ENCODE measurements at regions not wholly inside any gene's neighbourhood (a gene's known extent, or its start where the extent isn't known, plus 50 kb on each side); places are given as distances from the start of the nearest gene placed in this dataset.
"Not testable (repeated sequence)": the region's sequence is repeated elsewhere in the genome, so short reads cannot be mapped to it uniquely, and the experiment has no call there.

GRCh38 chr6:144909753-144910285 lies 624.7 kb downstream of the UTRN start:
- Histone ChIP-seq H3K4me1 (ENCODE audit: control insufficient read depth, insufficient read depth, low read length) (no peaks in the 10 kb centered on the region), H3K9me3 (ENCODE audit: control insufficient read depth, low read length) (no peaks in the 10 kb centered on the region), H3K36me3 (ENCODE audit: control insufficient read depth, insufficient read depth, low read length) (no peaks in the 10 kb centered on the region), H3K4me3 (ENCODE audit: low read length) (no peak overlapping the region), H3K27me3 (ENCODE audit: control insufficient read depth, insufficient read depth, low read length) (no peaks in the 10 kb centered on the region), H3K9ac (ENCODE audit: low read length) (no peak overlapping the region)

- Histone ChIP-seq H3K36me3 (ENCODE audit: control insufficient read depth, insufficient read depth, low read length) (no peaks in the 10 kb centered on the region), H3K9ac (ENCODE audit: low read length) (no peak overlapping the region), H3K27me3 (ENCODE audit: control insufficient read depth, insufficient read depth, low read length) (no peaks in the 10 kb centered on the region), H3K4me1 (ENCODE audit: control insufficient read depth, insufficient read depth, low read length) (no peaks in the 10 kb centered on the region), H3K4me3 (ENCODE audit: low read length) (no peak overlapping the region), H3K9me3 (ENCODE audit: control insufficient read depth, low read length) (no peaks in the 10 kb centered on the region)
These were observed 626.2 kb downstream of the UTRN start for GRCh38 chr6:144911322-144911721.

GRCh38 chr6:144912474-144912873 lies 627.3 kb downstream of the UTRN start:
- no peak overlapping the region for H3K4me3 ChIP-seq (ENCODE audit: low read length)
- no peaks in the 10 kb centered on the region for H3K4me1 ChIP-seq (ENCODE audit: control insufficient read depth, insufficient read depth, low read length)
- H3K36me3 ChIP-seq (ENCODE audit: control insufficient read depth, insufficient read depth, low read length) = no peaks in the 10 kb centered on the region
- no peaks in the 10 kb centered on the region for H3K9me3 ChIP-seq (ENCODE audit: control insufficient read depth, low read length)
- no peak overlapping the region for H3K9ac ChIP-seq (ENCODE audit: low read length)
- no peaks in the 10 kb centered on the region for H3K27me3 ChIP-seq (ENCODE audit: control insufficient read depth, insufficient read depth, low read length)

- Histone ChIP-seq H3K27me3 (ENCODE audit: control insufficient read depth, insufficient read depth, low read length) (no peaks in the 10 kb centered on the region), H3K4me3 (ENCODE audit: low read length) (no peak overlapping the region), H3K4me1 (ENCODE audit: control insufficient read depth, insufficient read depth, low read length) (peaks cover 4% of the 10 kb centered on the region), H3K36me3 (ENCODE audit: control insufficient read depth, insufficient read depth, low read length) (no peaks in the 10 kb centered on the region), H3K9ac (ENCODE audit: low read length) (no peak overlapping the region), H3K9me3 (ENCODE audit: control insufficient read depth, low read length) (no peaks in the 10 kb centered on the region)
These were observed 632.9 kb downstream of the UTRN start for GRCh38 chr6:144918073-144918472.

GRCh38 chr6:144919560-144919959 lies 634.4 kb downstream of the UTRN start:
- H3K27me3 ChIP-seq (ENCODE audit: control insufficient read depth, insufficient read depth, low read length) = no peaks in the 10 kb centered on the region

GRCh38 chr6:144920391-144920961 lies 635.3 kb downstream of the UTRN start:
- Histone ChIP-seq H3K36me3 (ENCODE audit: control insufficient read depth, insufficient read depth, low read length) (no peaks in the 10 kb centered on the region), H3K4me1 (ENCODE audit: control insufficient read depth, insufficient read depth, low read length) (peaks cover 4% of the 10 kb centered on the region)

More at GRCh38 chr6:144919560-144919959, 634.4 kb downstream of the UTRN start:
- Histone ChIP-seq H3K4me1 (ENCODE audit: control insufficient read depth, insufficient read depth, low read length) (peaks cover 4% of the 10 kb centered on the region), H3K4me3 (ENCODE audit: low read length) (no peak overlapping the region), H3K9ac (ENCODE audit: low read length) (no peak overlapping the region), H3K9me3 (ENCODE audit: control insufficient read depth, low read length) (no peaks in the 10 kb centered on the region), H3K36me3 (ENCODE audit: control insufficient read depth, insufficient read depth, low read length) (no peaks in the 10 kb centered on the region)

GRCh38 chr6:144921206-144921975 lies 636.3 kb downstream of the UTRN start:
- no peak overlapping the region for H3K4me3 ChIP-seq (ENCODE audit: low read length)
- H3K9me3 ChIP-seq (ENCODE audit: control insufficient read depth, low read length) = no peaks in the 10 kb centered on the region
- no peak overlapping the region for H3K9ac ChIP-seq (ENCODE audit: low read length)
- no peaks in the 10 kb centered on the region for H3K27me3 ChIP-seq (ENCODE audit: control insufficient read depth, insufficient read depth, low read length)
- H3K4me1 ChIP-seq (ENCODE audit: control insufficient read depth, insufficient read depth, low read length) = peaks cover 4% of the 10 kb centered on the region
- H3K36me3 ChIP-seq (ENCODE audit: control insufficient read depth, insufficient read depth, low read length) = no peaks in the 10 kb centered on the region

More at GRCh38 chr6:144920391-144920961, 635.3 kb downstream of the UTRN start:
- Histone ChIP-seq H3K27me3 (ENCODE audit: control insufficient read depth, insufficient read depth, low read length) (no peaks in the 10 kb centered on the region), H3K9ac (ENCODE audit: low read length) (no peak overlapping the region), H3K9me3 (ENCODE audit: control insufficient read depth, low read length) (no peaks in the 10 kb centered on the region), H3K4me3 (ENCODE audit: low read length) (no peak overlapping the region)

GRCh38 chr6:144922120-144922722 lies 637.1 kb downstream of the UTRN start:
- Histone ChIP-seq H3K4me1 (ENCODE audit: control insufficient read depth, insufficient read depth, low read length) (peaks cover 4% of the 10 kb centered on the region), H3K9me3 (ENCODE audit: control insufficient read depth, low read length) (no peaks in the 10 kb centered on the region), H3K4me3 (ENCODE audit: low read length) (no peak overlapping the region), H3K9ac (ENCODE audit: low read length) (no peak overlapping the region), H3K27me3 (ENCODE audit: control insufficient read depth, insufficient read depth, low read length) (no peaks in the 10 kb centered on the region), H3K36me3 (ENCODE audit: control insufficient read depth, insufficient read depth, low read length) (no peaks in the 10 kb centered on the region)

GRCh38 chr6:144922771-144923490 lies 637.8 kb downstream of the UTRN start:
- not testable (repeated sequence) for H3K27me3 ChIP-seq (ENCODE audit: control insufficient read depth, insufficient read depth, low read length); H3K36me3 ChIP-seq (ENCODE audit: control insufficient read depth, insufficient read depth, low read length); H3K4me3 ChIP-seq (ENCODE audit: low read length); H3K9me3 ChIP-seq (ENCODE audit: control insufficient read depth, low read length); H3K9ac ChIP-seq (ENCODE audit: low read length); H3K4me1 ChIP-seq (ENCODE audit: control insufficient read depth, insufficient read depth, low read length)

GRCh38 chr6:144923491-144923787 lies 638.3 kb downstream of the UTRN start:
- not testable (repeated sequence) for H3K4me1 ChIP-seq (ENCODE audit: control insufficient read depth, insufficient read depth, low read length); H3K9ac ChIP-seq (ENCODE audit: low read length); H3K27me3 ChIP-seq (ENCODE audit: control insufficient read depth, insufficient read depth, low read length)

GRCh38 chr6:144928847-144929246 lies 643.7 kb downstream of the UTRN start:
- Histone ChIP-seq H3K27me3 (ENCODE audit: control insufficient read depth, insufficient read depth, low read length) (no peaks in the 10 kb centered on the region), H3K36me3 (ENCODE audit: control insufficient read depth, insufficient read depth, low read length) (no peaks in the 10 kb centered on the region), H3K9me3 (ENCODE audit: control insufficient read depth, low read length) (no peaks in the 10 kb centered on the region), H3K4me3 (ENCODE audit: low read length) (no peak overlapping the region), H3K9ac (ENCODE audit: low read length) (no peak overlapping the region), H3K4me1 (ENCODE audit: control insufficient read depth, insufficient read depth, low read length) (no peaks in the 10 kb centered on the region)

More at GRCh38 chr6:144923491-144923787, 638.3 kb downstream of the UTRN start:
- not testable (repeated sequence) for H3K4me3 ChIP-seq (ENCODE audit: low read length); H3K9me3 ChIP-seq (ENCODE audit: control insufficient read depth, low read length); H3K36me3 ChIP-seq (ENCODE audit: control insufficient read depth, insufficient read depth, low read length)

GRCh38 chr6:144929262-144929661 lies 644.1 kb downstream of the UTRN start:
- Histone ChIP-seq H3K4me3 (ENCODE audit: low read length) (no peak overlapping the region), H3K4me1 (ENCODE audit: control insufficient read depth, insufficient read depth, low read length) (no peaks in the 10 kb centered on the region), H3K27me3 (ENCODE audit: control insufficient read depth, insufficient read depth, low read length) (no peaks in the 10 kb centered on the region), H3K9ac (ENCODE audit: low read length) (no peak overlapping the region), H3K9me3 (ENCODE audit: control insufficient read depth, low read length) (no peaks in the 10 kb centered on the region), H3K36me3 (ENCODE audit: control insufficient read depth, insufficient read depth, low read length) (no peaks in the 10 kb centered on the region)

All from mucosa of stomach (tissue), 1 donor.